H1 (cell line): ENCODE measurements at regions not wholly inside any gene's neighbourhood (a gene's known extent, or its start where the extent isn't known, plus 50 kb on each side); places are given as distances from the start of the nearest gene placed in this dataset.

Experiments used
- CHD2 ChIP-seq: IDR thresholded peaks from 2 replicates; pipeline ENCODE4 v1.6.1; 2012; ENCODE audit warnings: low read length, improper control_type of control experiment
- KDM5A ChIP-seq: fragments of 200-600 bp; IDR thresholded peaks from 2 replicates; pipeline ENCODE4 v1.7.1; 2012; ENCODE audit warnings: mild to moderate bottlenecking, low read length, inconsistent platforms, mixed read lengths
- POLR2A ChIP-seq, 2 experiments: IDR thresholded peaks; 1 replicate in 1 of 2; 2 replicates in 1 of 2; pipeline ENCODE4 v1.6.1; 2011; ENCODE audit warnings: low read depth in 2 of 2, low read length in 2 of 2, mild to moderate bottlenecking in 2 of 2; ENCODE audit errors: control extremely low read depth in 1 of 2
- RFX5 ChIP-seq: IDR thresholded peaks from 2 replicates; pipeline ENCODE4 v1.6.1; 2011; ENCODE audit warnings: low read depth, low read length, improper control_type of control experiment, borderline replicate concordance

GRCh38 chr1:5381491-5381890 lies 610.7 kb downstream of the NPHP4 start:
- no peak for TF ChIP-seq KDM5A
- no peak for TF ChIP-seq CHD2
- TF ChIP-seq RFX5 = no peak
- no peak for TF ChIP-seq POLR2A (IDR thresholded peaks at IDR 0.05; ENCODE audit: control extremely low read depth in 1 of 2, low read depth in 2 of 2, low read length in 2 of 2)
